ENCODE measurements at regions not wholly inside any gene's neighbourhood (a gene's known extent, or its start where the extent isn't known, plus 50 kb on each side); places are given as distances from the start of the nearest gene placed in this dataset.

DNA sequence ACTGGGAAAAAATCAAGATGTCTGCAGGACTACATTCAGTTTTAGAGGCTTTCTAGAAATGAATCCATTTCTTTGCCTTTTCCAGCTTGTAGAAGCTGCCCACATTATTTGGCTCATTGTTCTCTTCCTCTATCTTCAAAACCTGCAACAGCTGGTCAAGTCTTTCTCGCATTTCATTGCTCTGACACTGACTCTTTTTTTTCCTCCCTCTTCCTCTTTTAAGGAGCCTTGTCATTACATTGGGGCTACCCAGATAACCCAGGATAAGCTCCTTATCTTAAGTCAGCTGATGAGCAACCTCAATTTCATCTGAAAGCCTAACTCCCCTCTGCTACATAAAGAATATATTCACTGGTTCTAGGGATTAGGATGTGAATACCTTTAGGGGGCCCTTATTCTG lies 53.2 kb upstream of the CEP162 start:
- TF ChIP-seq, protein P1, sequence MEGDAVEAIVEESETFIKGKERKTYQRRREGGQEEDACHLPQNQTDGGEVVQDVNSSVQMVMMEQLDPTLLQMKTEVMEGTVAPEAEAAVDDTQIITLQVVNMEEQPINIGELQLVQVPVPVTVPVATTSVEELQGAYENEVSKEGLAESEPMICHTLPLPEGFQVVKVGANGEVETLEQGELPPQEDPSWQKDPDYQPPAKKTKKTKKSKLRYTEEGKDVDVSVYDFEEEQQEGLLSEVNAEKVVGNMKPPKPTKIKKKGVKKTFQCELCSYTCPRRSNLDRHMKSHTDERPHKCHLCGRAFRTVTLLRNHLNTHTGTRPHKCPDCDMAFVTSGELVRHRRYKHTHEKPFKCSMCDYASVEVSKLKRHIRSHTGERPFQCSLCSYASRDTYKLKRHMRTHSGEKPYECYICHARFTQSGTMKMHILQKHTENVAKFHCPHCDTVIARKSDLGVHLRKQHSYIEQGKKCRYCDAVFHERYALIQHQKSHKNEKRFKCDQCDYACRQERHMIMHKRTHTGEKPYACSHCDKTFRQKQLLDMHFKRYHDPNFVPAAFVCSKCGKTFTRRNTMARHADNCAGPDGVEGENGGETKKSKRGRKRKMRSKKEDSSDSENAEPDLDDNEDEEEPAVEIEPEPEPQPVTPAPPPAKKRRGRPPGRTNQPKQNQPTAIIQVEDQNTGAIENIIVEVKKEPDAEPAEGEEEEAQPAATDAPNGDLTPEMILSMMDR (conservative IDR thresholded peaks at IDR 0.05 in 1 of 2, IDR thresholded peaks at IDR 0.05 in 1 of 2; ENCODE audit: extremely low read depth in 1 of 2, insufficient read depth in 1 of 2, low read depth in 1 of 2, low read length in 2 of 2), result no peak
- TF ChIP-seq EZH2 (IDR thresholded peaks at IDR 0.05; ENCODE audit: borderline replicate concordance, low read length), result no peak

Data from mammary epithelial cell (primary cell).